ENCODE measurements at regions not wholly inside any gene's neighbourhood (a gene's known extent, or its start where the extent isn't known, plus 50 kb on each side); places are given as distances from the start of the nearest gene placed in this dataset.

- Histone ChIP-seq H3K4me1 (ENCODE audit: control insufficient read depth in 4 of 4, insufficient read depth in 4 of 4, low read length in 3 of 4) (no peaks in the 10 kb centered on the region), H3K27me3 (ENCODE audit: control insufficient read depth in 4 of 4, insufficient read depth in 4 of 4, low read length in 3 of 4) (peaks cover 0 to 4% (median 0%) of the 10 kb centered on the region in 4 donors), H3K4me3 (ENCODE audit: low read depth in 1 of 3, low read length in 3 of 3) (no peak overlapping the region), H3K27ac (ENCODE audit: low read depth in 1 of 2, low read length in 2 of 2) (no peak overlapping the region), H3K9me3 (ENCODE audit: control insufficient read depth in 4 of 4, low read length in 3 of 4) (no peaks in the 10 kb centered on the region), H3K36me3 (ENCODE audit: control insufficient read depth in 4 of 4, insufficient read depth in 3 of 4, low read depth in 1 of 4, low read length in 3 of 4) (no peaks in the 10 kb centered on the region), H3K9ac (ENCODE audit: low read depth in 1 of 2, low read length in 2 of 2) (no peak overlapping the region)
- WGBS = 67% methylated on average over 6 of the region's 6 CpGs
- no peak for DNase-seq (ENCODE audit: low spot score)
- no peak for TF ChIP-seq FOXA1 (IDR thresholded peaks at IDR 0.05)
- TF ChIP-seq ZBTB33 (IDR thresholded peaks at IDR 0.05) = no peak
- no peak for TF ChIP-seq REST (IDR thresholded peaks at IDR 0.05)
- no peak for TF ChIP-seq TAF1 (conservative IDR thresholded peaks at IDR 0.05)
- no peak for TF ChIP-seq GABPA (IDR thresholded peaks at IDR 0.05 in 1 of 2, conservative IDR thresholded peaks at IDR 0.05 in 1 of 2)
- no peak for TF ChIP-seq SP1 (IDR thresholded peaks at IDR 0.05)
- TF ChIP-seq MAX (IDR thresholded peaks at IDR 0.05) = no peak
- no peak for TF ChIP-seq HNF4A (conservative IDR thresholded peaks at IDR 0.05)
- no peak for TF ChIP-seq FOXA2 (IDR thresholded peaks at IDR 0.05)
- no peak for TF ChIP-seq RAD21 (IDR thresholded peaks at IDR 0.05)
Measured at GRCh38 chr13:27678306-27679040, 56.8 kb downstream of the POLR1D start.

- H3K27me3 ChIP-seq (ENCODE audit: control insufficient read depth in 4 of 4, insufficient read depth in 4 of 4, low read length in 3 of 4) = peaks cover 0 to 4% (median 0%) of the 10 kb centered on the region in 4 donors
- no peak for DNase-seq (ENCODE audit: low spot score)
- no peaks in the 10 kb centered on the region for H3K36me3 ChIP-seq (ENCODE audit: control insufficient read depth in 4 of 4, insufficient read depth in 3 of 4, low read depth in 1 of 4, low read length in 3 of 4)
- WGBS = 93% methylated on average over 1 of the region's 1 CpG
- H3K9me3 ChIP-seq (ENCODE audit: control insufficient read depth in 4 of 4, low read length in 3 of 4) = no peaks in the 10 kb centered on the region
- no peak overlapping the region for H3K4me3 ChIP-seq (ENCODE audit: low read depth in 1 of 3, low read length in 3 of 3)
- H3K4me1 ChIP-seq (ENCODE audit: control insufficient read depth in 4 of 4, insufficient read depth in 4 of 4, low read length in 3 of 4) = no peaks in the 10 kb centered on the region
- TF ChIP-seq RAD21 (IDR thresholded peaks at IDR 0.05) (no peak), JUND (IDR thresholded peaks at IDR 0.05) (no peak), FOXA1 (IDR thresholded peaks at IDR 0.05) (no peak), HNF4G (IDR thresholded peaks at IDR 0.05) (no peak), NR2F2 (IDR thresholded peaks at IDR 0.05) (no peak), HNF4A (conservative IDR thresholded peaks at IDR 0.05) (no peak), MAX (IDR thresholded peaks at IDR 0.05) (no peak), REST (IDR thresholded peaks at IDR 0.05) (no peak), SP1 (IDR thresholded peaks at IDR 0.05) (no peak), ATF3 (IDR thresholded peaks at IDR 0.05) (no peak), EGR1 (IDR thresholded peaks at IDR 0.05; ENCODE audit: low read depth in 2 of 2) (no peak), TAF1 (conservative IDR thresholded peaks at IDR 0.05) (no peak), YY1 (IDR thresholded peaks at IDR 0.05) (no peak), RXRA (IDR thresholded peaks at IDR 0.05) (no peak), GABPA (IDR thresholded peaks at IDR 0.05 in 1 of 2, conservative IDR thresholded peaks at IDR 0.05 in 1 of 2) (no peak), FOXA2 (IDR thresholded peaks at IDR 0.05) (no peak)
- no peak overlapping the region for H3K27ac ChIP-seq (ENCODE audit: low read depth in 1 of 2, low read length in 2 of 2)
- no peak overlapping the region for H3K9ac ChIP-seq (ENCODE audit: low read depth in 1 of 2, low read length in 2 of 2)
Measured at GRCh38 chr13:27679396-27679795, 57.7 kb downstream of the POLR1D start.
